Lower leg skin (tissue), 4 donors: ENCODE measurements at regions not wholly inside any gene's neighbourhood (a gene's known extent, or its start where the extent isn't known, plus 50 kb on each side); places are given as distances from the start of the nearest gene placed in this dataset.

Experiments used
- DNase-seq, 2 donors: peaks; one replicate each; pipeline ENCODE4 v3.0.0-alpha.2; 2019; ENCODE audit warnings: low spot score in 2 of 2
- H3K4me3 ChIP-seq: fragments of 200-600 bp; sonication (generic); 2 replicates; pipeline ENCODE4 v1.5.1; 2017; ENCODE audit warnings: mild to moderate bottlenecking, low read depth; ENCODE audit not compliant: poor library complexity, severe bottlenecking
- POLR2A ChIP-seq, 2 donors: fragments of 450-650 bp; IDR thresholded peaks; one replicate each; pipeline ENCODE4 v1.6.1; 2016 to 2017; ENCODE audit warnings: antibody characterized with exemption in 2 of 2, mild to moderate bottlenecking in 1 of 2, moderate library complexity in 1 of 2
- WGBS, 2 donors: methylation state at CpG; one replicate each; pipeline ENCODE4 v1.1.5; 2018; 5-methylcytosine and 5-hydroxymethylcytosine counted together
- intact Hi-C: fragments of 100-400 bp; cut with DNase I; formaldehyde crosslinking; loops from one replicate; pipeline ENCODE4 v1.15.0; 2023; ENCODE audit warnings: low total_unique reads
- TF ChIP-seq, protein P1 (sequence below), 3 donors: fragments of 450-650 bp; IDR thresholded peaks; one replicate each; pipeline ENCODE4 v1.5.1; 2016; ENCODE audit warnings: antibody characterized with exemption in 3 of 3, mild to moderate bottlenecking in 3 of 3, moderate library complexity in 2 of 3

DNA sequence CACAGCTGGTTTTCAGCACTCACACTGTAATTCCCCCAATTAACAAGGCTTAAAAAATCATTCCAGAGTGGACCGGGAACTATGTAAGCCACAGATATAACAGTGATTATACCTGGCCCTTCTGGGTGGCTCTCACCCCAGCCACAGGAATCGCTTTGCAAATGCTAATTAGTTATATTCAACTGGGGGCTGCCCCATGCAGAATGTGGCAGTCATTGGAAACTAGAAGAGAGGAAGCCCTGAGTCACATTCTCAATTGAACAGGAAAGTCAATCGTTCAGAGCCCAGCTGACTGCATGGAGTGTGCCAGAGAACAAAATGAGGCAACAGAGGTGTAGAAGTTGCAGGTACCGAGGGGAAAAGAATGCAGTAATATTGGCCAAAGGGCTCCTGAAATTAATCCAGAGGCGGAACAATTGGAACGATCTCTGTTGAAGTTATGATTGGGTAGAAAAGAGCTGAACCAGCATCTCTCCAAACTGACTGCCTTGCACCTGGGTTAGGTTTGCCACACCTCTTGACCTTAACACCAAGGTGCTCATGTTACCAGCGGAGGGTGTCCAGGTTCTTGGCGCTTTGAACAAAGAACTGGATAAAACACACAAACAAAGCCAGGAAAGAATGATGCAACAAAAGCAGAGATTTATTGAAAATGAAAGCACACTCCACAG, 909.7 kb upstream of the AUTS2 start:
- no peak for DNase-seq
- H3K4me3 ChIP-seq = no peak overlapping the region
- 38 to 42% methylated on average over 8 of the region's 8 CpGs for WGBS, 2 donors
- intact Hi-C loops = no loop called here
- no peak for TF ChIP-seq POLR2A (IDR thresholded peaks at IDR 0.05)
- TF ChIP-seq, protein P1, sequence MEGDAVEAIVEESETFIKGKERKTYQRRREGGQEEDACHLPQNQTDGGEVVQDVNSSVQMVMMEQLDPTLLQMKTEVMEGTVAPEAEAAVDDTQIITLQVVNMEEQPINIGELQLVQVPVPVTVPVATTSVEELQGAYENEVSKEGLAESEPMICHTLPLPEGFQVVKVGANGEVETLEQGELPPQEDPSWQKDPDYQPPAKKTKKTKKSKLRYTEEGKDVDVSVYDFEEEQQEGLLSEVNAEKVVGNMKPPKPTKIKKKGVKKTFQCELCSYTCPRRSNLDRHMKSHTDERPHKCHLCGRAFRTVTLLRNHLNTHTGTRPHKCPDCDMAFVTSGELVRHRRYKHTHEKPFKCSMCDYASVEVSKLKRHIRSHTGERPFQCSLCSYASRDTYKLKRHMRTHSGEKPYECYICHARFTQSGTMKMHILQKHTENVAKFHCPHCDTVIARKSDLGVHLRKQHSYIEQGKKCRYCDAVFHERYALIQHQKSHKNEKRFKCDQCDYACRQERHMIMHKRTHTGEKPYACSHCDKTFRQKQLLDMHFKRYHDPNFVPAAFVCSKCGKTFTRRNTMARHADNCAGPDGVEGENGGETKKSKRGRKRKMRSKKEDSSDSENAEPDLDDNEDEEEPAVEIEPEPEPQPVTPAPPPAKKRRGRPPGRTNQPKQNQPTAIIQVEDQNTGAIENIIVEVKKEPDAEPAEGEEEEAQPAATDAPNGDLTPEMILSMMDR (IDR thresholded peaks at IDR 0.05) = no peak

DNA sequence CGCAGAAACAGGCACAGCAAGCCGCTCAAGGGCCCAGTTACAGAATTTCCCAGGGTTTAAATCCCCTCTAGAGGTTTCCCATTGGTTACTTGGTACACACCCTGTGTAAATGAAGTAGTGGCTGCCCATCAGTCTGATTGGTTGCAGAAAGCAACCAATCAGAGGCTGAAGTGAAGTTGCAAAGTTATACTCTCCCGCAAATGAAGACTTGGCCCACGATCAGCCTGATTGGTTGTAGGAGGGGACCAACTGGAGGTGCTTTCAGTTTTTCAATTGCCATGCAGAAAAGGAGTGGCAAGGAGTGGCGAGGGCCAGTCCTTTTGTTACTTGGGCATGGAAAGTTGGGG, 909.2 kb upstream of the AUTS2 start:
- TF ChIP-seq POLR2A (IDR thresholded peaks at IDR 0.05) = no peak
- TF ChIP-seq, protein P1 (IDR thresholded peaks at IDR 0.05) = no peak
- intact Hi-C loops = no loop called here
- DNase-seq = no peak
- 66 to 71% methylated on average over 5 of the region's 5 CpGs for WGBS, 2 donors
- H3K4me3 ChIP-seq = no peak overlapping the region

DNA sequence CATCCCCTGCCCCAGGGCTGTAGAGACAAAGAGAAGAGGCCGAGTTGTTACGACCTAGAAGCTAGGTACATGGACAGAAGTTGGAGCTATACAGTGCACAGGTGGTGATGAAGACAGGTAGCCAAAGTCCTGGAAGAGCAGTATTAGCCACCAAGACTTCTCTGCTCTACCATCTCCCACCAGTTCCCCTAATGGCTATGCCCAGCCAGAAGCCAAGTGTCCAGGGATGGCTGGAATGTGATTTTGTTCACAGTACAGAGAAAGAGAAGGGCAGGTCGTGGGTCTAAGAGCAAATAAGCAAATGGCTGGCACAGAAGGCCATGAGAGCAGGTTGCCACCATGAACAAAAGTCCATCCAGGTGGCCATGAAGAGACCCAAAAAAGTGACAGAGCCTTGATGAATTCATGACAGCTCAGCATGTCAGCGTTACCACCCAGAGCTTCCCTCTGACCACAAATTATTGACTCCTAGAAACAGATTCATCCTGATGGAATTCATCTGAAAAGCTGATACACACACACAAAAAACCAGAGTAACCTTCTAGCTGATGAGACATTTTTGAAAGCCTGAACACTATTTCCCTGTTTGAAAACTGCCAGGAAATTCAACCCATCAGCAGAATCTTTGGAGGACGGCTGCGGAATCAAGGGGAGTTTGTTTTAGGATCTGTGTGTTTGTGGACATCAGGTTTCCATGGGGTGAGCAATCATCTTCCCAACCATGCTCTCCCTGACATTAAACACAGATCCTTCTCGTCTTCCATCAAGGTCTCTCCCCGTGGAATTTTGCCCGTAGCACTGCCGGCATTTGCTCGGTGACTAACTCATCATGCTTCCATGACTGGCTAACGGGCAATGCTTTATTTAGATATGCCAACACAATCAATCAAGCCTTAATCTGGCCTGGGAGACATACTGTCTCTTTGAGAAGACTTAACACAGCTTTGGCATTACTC, 906.7 kb upstream of the AUTS2 start:
- H3K4me3 ChIP-seq = no peak overlapping the region
- 66 to 74% methylated on average over 12 of the region's 12 CpGs for WGBS, 2 donors
- no peak for DNase-seq
- TF ChIP-seq POLR2A (IDR thresholded peaks at IDR 0.05) = no peak
- intact Hi-C loops = no loop called here

DNA sequence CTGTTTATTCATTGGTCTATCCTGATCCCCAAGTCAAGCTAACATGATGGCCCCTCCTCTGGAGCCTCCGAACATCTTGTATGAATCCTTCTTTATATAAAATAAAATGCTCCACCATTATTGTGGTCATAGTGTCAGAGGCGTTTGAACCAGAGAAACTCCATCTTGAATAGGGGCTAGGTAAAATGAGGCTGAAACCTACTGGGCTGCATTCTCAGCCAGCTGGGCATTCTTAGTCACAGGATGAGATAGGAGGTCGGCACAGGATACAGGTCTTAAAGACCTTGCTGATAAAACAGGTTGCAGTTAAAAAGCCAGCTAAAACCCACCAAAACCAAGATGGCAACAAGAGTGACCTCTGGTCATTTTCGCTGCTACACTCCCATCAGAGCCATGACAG, 905.8 kb upstream of the AUTS2 start:
- TF ChIP-seq, protein P1 (IDR thresholded peaks at IDR 0.05) = no peak
- no peak for TF ChIP-seq POLR2A (IDR thresholded peaks at IDR 0.05)
- DNase-seq = no peak
- H3K4me3 ChIP-seq = no peak overlapping the region
- WGBS, 2 donors = 88 to 90% methylated on average over 4 of the region's 4 CpGs
- intact Hi-C loops = no loop called here

DNA sequence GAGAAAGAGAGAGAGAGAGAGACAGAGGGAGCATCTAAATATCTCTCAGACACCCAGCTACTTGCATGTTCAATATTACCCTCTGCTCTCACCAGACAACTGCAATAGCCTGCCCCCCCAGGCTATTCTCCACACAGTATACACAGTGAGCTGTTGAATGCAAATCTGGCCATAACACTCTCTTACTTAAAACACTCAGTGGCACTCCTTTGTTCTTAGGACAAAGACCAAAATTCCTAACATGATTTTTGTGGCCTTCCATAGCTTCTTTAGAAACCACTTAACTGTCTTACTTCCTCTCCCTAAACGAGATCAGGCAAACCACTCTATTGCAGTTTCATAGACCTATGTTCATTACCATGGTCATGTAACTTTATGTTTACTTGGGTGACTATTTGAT, 903.6 kb upstream of the AUTS2 start:
- WGBS, 2 donors = 47 to 59% methylated on average over 1 of the region's 1 CpG
- no peak for DNase-seq
- intact Hi-C loops = no loop called here
- no peak overlapping the region for H3K4me3 ChIP-seq
- TF ChIP-seq, protein P1 (IDR thresholded peaks at IDR 0.05) = no peak
- TF ChIP-seq POLR2A (IDR thresholded peaks at IDR 0.05) = no peak

DNA sequence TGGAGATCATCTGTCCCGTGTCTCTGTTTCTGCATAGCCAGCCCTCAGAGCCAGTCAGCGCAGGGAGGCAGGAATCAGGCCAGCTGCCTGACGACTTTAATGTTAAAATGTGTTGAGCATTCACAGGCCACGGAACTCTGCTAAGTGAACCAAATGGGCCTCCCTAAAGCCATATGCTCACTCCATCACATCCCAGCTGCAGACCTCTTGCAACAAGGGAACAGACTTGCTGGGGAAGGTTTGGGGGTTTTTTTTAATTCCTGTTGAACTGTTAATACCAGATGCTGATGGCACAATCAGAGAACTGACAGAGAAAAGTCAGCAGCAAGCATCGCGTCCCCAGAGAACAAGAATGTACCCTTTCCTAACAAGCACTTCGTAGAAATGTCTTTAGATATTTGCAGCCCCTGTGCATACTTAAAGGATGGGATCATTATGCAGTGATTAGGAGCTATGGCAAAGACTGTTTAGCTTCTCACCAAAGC, 900.4 kb upstream of the AUTS2 start:
- H3K4me3 ChIP-seq = no peak overlapping the region
- no peak for DNase-seq
- WGBS, 2 donors = 55 to 73% methylated on average over 7 of the region's 7 CpGs
- intact Hi-C loops = no loop called here
- TF ChIP-seq, protein P1 (IDR thresholded peaks at IDR 0.05) = no peak
- TF ChIP-seq POLR2A (IDR thresholded peaks at IDR 0.05) = no peak
